Right lobe of liver (tissue), 6 donors: ENCODE measurements at regions not wholly inside any gene's neighbourhood (a gene's known extent, or its start where the extent isn't known, plus 50 kb on each side); places are given as distances from the start of the nearest gene placed in this dataset.

ENCODE experiments used
- ATAC-seq, 4 donors: fragments of 200-7000 bp; cut with Tn5 transposase; one replicate each; pipeline ENCODE4 v1.9.1; 2020; ENCODE audit warnings: mild to moderate bottlenecking in 4 of 4, moderate library complexity in 4 of 4
- DNase-seq, 3 donors: peaks; one replicate each; pipeline ENCODE4 v3.0.0-alpha.2; 2020
- H3K27ac ChIP-seq, 3 donors: fragments of 200-600 bp; one replicate each; pipeline ENCODE4 v1.8.0; 2022
- H3K27me3 ChIP-seq, 2 donors: fragments of 200-600 bp; one replicate each; pipeline ENCODE4 v1.8.0; 2022
- H3K36me3 ChIP-seq, 4 donors: fragments of 200-600 bp; sonication (generic) in 1 of 4; one replicate each; pipeline versions ENCODE4 v1.5.1 to v1.8.0; 2017 to 2022; ENCODE audit warnings: control low read depth in 1 of 4
- H3K4me1 ChIP-seq, 4 donors: fragments of 200-600 bp; sonication (generic) in 1 of 4; one replicate each; pipeline versions ENCODE4 v1.5.1 to v1.8.0; 2017 to 2022; ENCODE audit warnings: control low read depth in 1 of 4
- H3K4me3 ChIP-seq, 3 donors: fragments of 200-600 bp; one replicate each; pipeline ENCODE4 v1.8.0; 2022
- H3K9me3 ChIP-seq, 4 donors: fragments of 200-600 bp; sonication (generic) in 1 of 4; one replicate each; pipeline versions ENCODE4 v1.5.1 to v1.8.0; 2017 to 2022; ENCODE audit warnings: control low read depth in 1 of 4
- CTCF ChIP-seq, 4 donors: fragments of 200-600 bp in 3 of 4; fragments of 450-650 bp in 1 of 4; IDR thresholded peaks; one replicate each; pipeline versions ENCODE4 v1.5.1 to v1.8.0; 2016 to 2022; ENCODE audit warnings: antibody characterized with exemption in 4 of 4, mild to moderate bottlenecking in 2 of 4
- POLR2A ChIP-seq: fragments of 450-650 bp; IDR thresholded peaks from one replicate; pipeline ENCODE4 v1.6.1; 2017; ENCODE audit warnings: antibody characterized with exemption, mild to moderate bottlenecking
- WGBS: methylation state at CpG from one replicate; pipeline ENCODE4 v1.1.6; 2018; ENCODE audit warnings: low coverage, low lambda C conversion rate; ENCODE audit not compliant: insufficient coverage; ENCODE audit errors: missing lambda C conversion rate; 5-methylcytosine and 5-hydroxymethylcytosine counted together
- intact Hi-C, 2 donors: fragments of 100-400 bp; cut with DNase I; formaldehyde crosslinking; loops; one replicate each; pipeline versions ENCODE4 v1.11.2 to v1.14.1; 2022
- donor health status: DM: no; HTN: yes; CAD: no.
- donor health status: DM: no; HTN: no; CAD: no.
- donor health status: DM: no; HTN: no; CAD: no.
- donor health status: DM: no; HTN: yes; CAD: no.
- donor health status: DM: no; HTN: yes; CAD: no.

GRCh38 chr7:15801551-15801950 lies 115.1 kb upstream of the MEOX2 start:
- TF ChIP-seq POLR2A (no peak), CTCF (IDR thresholded peaks at IDR 0.05) (no peak)
- intact Hi-C loops = no loop called here
- H3K27ac ChIP-seq = no peak overlapping the region
- WGBS = 45% methylated on average over 3 of the region's 3 CpGs
- H3K4me3 ChIP-seq = no peak overlapping the region
- no peaks in the 10 kb centered on the region for H3K36me3 ChIP-seq
- no peaks in the 10 kb centered on the region for H3K9me3 ChIP-seq
- DNase-seq (no peak), ATAC-seq (no peak)
- no peaks in the 10 kb centered on the region for H3K4me1 ChIP-seq
- no peaks in the 10 kb centered on the region for H3K27me3 ChIP-seq

DNA sequence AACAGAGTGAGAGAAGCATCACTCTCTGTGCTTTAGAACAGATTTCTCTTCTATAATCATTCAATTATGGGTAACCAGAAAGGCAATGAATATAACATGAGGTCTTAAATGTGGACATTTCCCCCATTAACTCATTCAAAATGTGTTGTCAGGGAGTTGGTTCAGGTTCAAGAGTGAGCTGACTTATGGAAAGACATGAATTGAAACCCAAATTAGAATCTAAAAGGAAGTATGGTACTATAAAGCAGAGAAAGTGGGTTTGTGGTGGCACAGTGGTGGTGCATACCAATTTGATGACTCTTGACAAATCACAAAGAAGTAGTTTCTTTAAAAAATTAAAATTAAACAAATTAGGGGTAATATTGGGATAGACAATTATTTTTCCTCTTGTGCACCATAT lies 114.6 kb upstream of the MEOX2 start:
- Histone ChIP-seq H3K4me3 (no peak overlapping the region), H3K27me3 (no peaks in the 10 kb centered on the region), H3K36me3 (no peaks in the 10 kb centered on the region), H3K4me1 (no peaks in the 10 kb centered on the region), H3K9me3 (no peaks in the 10 kb centered on the region), H3K27ac (no peak overlapping the region)
- intact Hi-C loops = no loop called here
- ATAC-seq (no peak), DNase-seq (no peak)
- TF ChIP-seq CTCF (IDR thresholded peaks at IDR 0.05) (no peak), POLR2A (no peak)

DNA sequence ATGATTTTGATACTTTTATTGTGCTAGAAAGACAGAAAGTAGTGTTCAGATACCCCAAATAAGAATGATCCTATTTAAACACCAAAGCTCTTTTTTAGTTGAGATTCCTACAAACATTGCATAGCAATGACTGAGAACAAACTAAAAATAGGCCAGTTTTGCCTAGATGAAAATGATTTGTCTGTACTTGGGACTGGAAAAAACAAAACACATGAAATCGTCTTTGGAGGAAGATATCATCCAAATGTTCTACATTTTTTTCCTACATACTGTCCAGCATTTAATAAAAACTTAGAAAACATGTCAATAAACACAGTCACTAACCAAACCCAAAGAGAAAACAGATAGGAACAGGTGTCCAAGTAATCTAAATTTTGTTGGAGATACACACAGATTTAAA lies 111.6 kb upstream of the MEOX2 start:
- ATAC-seq = no peak
- Histone ChIP-seq H3K9me3 (no peaks in the 10 kb centered on the region), H3K27me3 (no peaks in the 10 kb centered on the region), H3K27ac (no peak overlapping the region), H3K4me1 (no peaks in the 10 kb centered on the region), H3K36me3 (no peaks in the 10 kb centered on the region), H3K4me3 (no peak overlapping the region)
- DNase-seq = no peak
- WGBS = 29% methylated on average over 1 of the region's 1 CpG
- no peak for TF ChIP-seq CTCF (IDR thresholded peaks at IDR 0.05)
- no peak for TF ChIP-seq POLR2A
- intact Hi-C loops = no loop called here

DNA sequence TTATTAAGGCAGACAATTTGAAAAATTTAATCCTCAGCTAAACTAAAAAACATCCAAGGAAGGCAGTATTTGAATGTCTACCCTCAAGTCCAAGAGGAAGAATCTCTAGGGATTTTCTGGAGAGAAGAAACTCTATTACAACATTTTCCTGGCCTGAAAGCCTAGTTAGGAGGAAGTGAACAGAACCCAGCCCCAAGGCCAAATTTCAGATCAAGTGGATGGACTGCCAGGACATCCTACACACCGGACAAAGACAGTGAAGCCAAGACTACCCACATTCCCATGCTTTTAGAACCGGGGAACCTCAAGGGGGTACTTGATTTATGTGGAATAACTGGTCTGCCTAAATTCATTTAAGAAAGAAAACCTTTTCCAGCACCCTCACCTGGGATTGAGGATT lies 108.9 kb upstream of the MEOX2 start:
- Histone ChIP-seq H3K27me3 (no peaks in the 10 kb centered on the region), H3K4me1 (no peaks in the 10 kb centered on the region), H3K36me3 (no peaks in the 10 kb centered on the region), H3K27ac (no peak overlapping the region), H3K4me3 (no peak overlapping the region), H3K9me3 (no peaks in the 10 kb centered on the region)
- intact Hi-C loops = no loop called here
- 74% methylated on average over 2 of the region's 2 CpGs for WGBS
- ATAC-seq (no peak), DNase-seq (no peak)
- TF ChIP-seq CTCF (IDR thresholded peaks at IDR 0.05) (no peak), POLR2A (no peak)

- Histone ChIP-seq H3K27ac (no peak overlapping the region), H3K9me3 (no peaks in the 10 kb centered on the region), H3K27me3 (no peaks in the 10 kb centered on the region), H3K36me3 (no peaks in the 10 kb centered on the region), H3K4me3 (no peak overlapping the region), H3K4me1 (no peaks in the 10 kb centered on the region)
- no peak for ATAC-seq
- no peak for TF ChIP-seq POLR2A
- TF ChIP-seq CTCF (IDR thresholded peaks at IDR 0.05) = no peak
- intact Hi-C loops = no loop called here
- no peak for DNase-seq
Observed at GRCh38 chr7:15794801-15795200, 108.3 kb upstream of the MEOX2 start.
